HEK293 (cell line): ENCODE measurements at regions not wholly inside any gene's neighbourhood (a gene's known extent, or its start where the extent isn't known, plus 50 kb on each side); places are given as distances from the start of the nearest gene placed in this dataset.
"Not testable (repeated sequence)": the region's sequence is repeated elsewhere in the genome, so short reads cannot be mapped to it uniquely, and the experiment has no call there.

ENCODE experiments used
- CTCF ChIA-PET: fragments of 350-600 bp; formaldehyde crosslinking; extraction: SDS; loops from one replicate; lab custom pipeline; 2021; ENCODE audit warnings: antibody characterized with exemption; lab: Yijun Ruan, JAX
- POLR2A ChIA-PET: fragments of 300-600 bp; formaldehyde crosslinking; extraction: SDS; loops from one replicate; lab custom pipeline; 2020; ENCODE audit warnings: antibody characterized with exemption, inconsistent platforms; lab: Yijun Ruan, JAX
- H3K27ac ChIP-seq: fragments of 200-500 bp; sonication (Bioruptor generic); 2 replicates; pipeline ENCODE4 v1.5.1; 2014; ENCODE audit warnings: low read depth, low read length, control low read depth, inconsistent platforms; ENCODE audit errors: extremely low read depth
- H3K36me3 ChIP-seq, 2 experiments: fragments of 200-500 bp in 1 of 2; sonication (Bioruptor generic) in 1 of 2; 1 replicate in 1 of 2; 2 replicates in 1 of 2; pipeline ENCODE4 v1.5.1; 2014 to 2017; ENCODE audit warnings: inconsistent platforms in 2 of 2, low read length in 2 of 2; ENCODE audit not compliant: control insufficient read depth in 2 of 2, insufficient read depth in 1 of 2
- H3K4me1 ChIP-seq: fragments of 200-500 bp; sonication (Bioruptor generic); 2 replicates; pipeline ENCODE4 v1.5.1; 2014; ENCODE audit warnings: mild to moderate bottlenecking, low read length, inconsistent platforms; ENCODE audit not compliant: control insufficient read depth, insufficient read depth
- H3K4me3 ChIP-seq: 2 replicates; pipeline ENCODE4 v1.5.1; 2011; ENCODE audit warnings: low read depth, mild to moderate bottlenecking, control low read depth, low read length, moderate library complexity
- H3K9me3 ChIP-seq: fragments of 200-500 bp; sonication (Bioruptor generic); 2 replicates; pipeline ENCODE4 v1.5.1; 2014; ENCODE audit warnings: low read depth, low read length, inconsistent platforms; ENCODE audit not compliant: control insufficient read depth, insufficient read depth
- BCL6B ChIP-seq: fragments of 450-650 bp; formaldehyde crosslinking; IDR thresholded peaks from 2 replicates; pipeline ENCODE4 v1.5.1; 2017; ENCODE audit warnings: missing biosample characterization, missing genetic modification characterization
- EGR2 ChIP-seq: fragments of 450-650 bp; formaldehyde crosslinking; IDR thresholded peaks from 2 replicates; pipeline ENCODE4 v1.5.1; 2016; ENCODE audit warnings: low read depth, missing biosample characterization, missing genetic modification characterization
- PATZ1 ChIP-seq: fragments of 450-650 bp; formaldehyde crosslinking; IDR thresholded peaks from 2 replicates; pipeline ENCODE4 v1.5.1; 2016; ENCODE audit warnings: missing biosample characterization, missing genetic modification characterization
- PBX3 ChIP-seq: sonication (generic); formaldehyde crosslinking; IDR thresholded peaks from 2 replicates; pipeline ENCODE4 v1.8.1; 2022; ENCODE audit warnings: mild to moderate bottlenecking, moderate library complexity, missing genetic modification reagents
- PRDM1 ChIP-seq: fragments of 450-650 bp; formaldehyde crosslinking; IDR thresholded peaks from 2 replicates; pipeline ENCODE4; 2016; ENCODE audit warnings: missing biosample characterization, missing genetic modification characterization
- TCF7L2 ChIP-seq: IDR thresholded peaks from 2 replicates; pipeline ENCODE4 v1.6.1; 2011; ENCODE audit warnings: low read depth, mild to moderate bottlenecking, inconsistent platforms, low read length, moderate library complexity, borderline replicate concordance
- TRIM28 ChIP-seq: IDR thresholded peaks from 2 replicates; pipeline ENCODE4 v1.6.1; 2011; ENCODE audit warnings: low read length, control low read depth, borderline replicate concordance
- YY2 ChIP-seq: fragments of 450-650 bp; formaldehyde crosslinking; IDR thresholded peaks from 2 replicates; pipeline ENCODE4 v1.5.1; 2016; ENCODE audit warnings: missing biosample characterization, missing genetic modification characterization
- ZBTB26 ChIP-seq: fragments of 450-650 bp; formaldehyde crosslinking; optimal IDR thresholded peaks from 2 replicates; pipeline ENCODE3; 2016; ENCODE audit warnings: missing biosample characterization, mild to moderate bottlenecking, missing genetic modification characterization
- ZFP37 ChIP-seq: fragments of 450-650 bp; formaldehyde crosslinking; IDR thresholded peaks from 2 replicates; pipeline ENCODE4 v1.5.1; 2016; ENCODE audit warnings: missing biosample characterization, missing genetic modification characterization
- ZNF146 ChIP-seq: fragments of 450-650 bp; formaldehyde crosslinking; IDR thresholded peaks from 2 replicates; pipeline ENCODE4 v1.5.1; 2016; ENCODE audit warnings: missing biosample characterization, missing genetic modification characterization
- ZNF18 ChIP-seq: fragments of 450-650 bp; formaldehyde crosslinking; IDR thresholded peaks from 2 replicates; pipeline ENCODE4 v1.5.1; 2016; ENCODE audit warnings: missing biosample characterization, missing genetic modification characterization
- ZNF2 ChIP-seq: fragments of 450-650 bp; formaldehyde crosslinking; IDR thresholded peaks from 2 replicates; pipeline ENCODE4 v1.5.1; 2016; ENCODE audit warnings: missing biosample characterization, missing genetic modification characterization
- ZNF292 ChIP-seq: fragments of 450-650 bp; formaldehyde crosslinking; IDR thresholded peaks from 2 replicates; pipeline ENCODE4 v1.5.1; 2016; ENCODE audit warnings: low read depth, missing biosample characterization, missing genetic modification characterization, borderline replicate concordance
- ZNF398 ChIP-seq: fragments of 450-650 bp; formaldehyde crosslinking; IDR thresholded peaks from 2 replicates; pipeline ENCODE4 v1.5.1; 2017; ENCODE audit warnings: missing biosample characterization, missing genetic modification characterization
- ZNF433 ChIP-seq: fragments of 450-650 bp; formaldehyde crosslinking; IDR thresholded peaks from 2 replicates; pipeline ENCODE4 v1.5.1; 2016; ENCODE audit warnings: missing biosample characterization, missing genetic modification characterization, low read depth
- ZNF510 ChIP-seq: fragments of 450-650 bp; formaldehyde crosslinking; IDR thresholded peaks from 2 replicates; pipeline ENCODE4 v1.5.1; 2018; ENCODE audit warnings: mild to moderate bottlenecking, missing genetic modification characterization, missing biosample characterization; ENCODE audit not compliant: insufficient replicate concordance
- ZNF624 ChIP-seq: fragments of 450-650 bp; formaldehyde crosslinking; IDR thresholded peaks from 2 replicates; pipeline ENCODE4 v1.5.1; 2017; ENCODE audit warnings: missing biosample characterization, missing genetic modification characterization
- ZNF776 ChIP-seq: fragments of 450-650 bp; formaldehyde crosslinking; IDR thresholded peaks from 2 replicates; pipeline ENCODE4 v1.5.0; 2017; ENCODE audit warnings: missing biosample characterization, missing genetic modification characterization, borderline replicate concordance
- ZNF791 ChIP-seq: fragments of 450-650 bp; formaldehyde crosslinking; IDR thresholded peaks from 2 replicates; pipeline ENCODE4 v1.5.1; 2016; ENCODE audit warnings: missing biosample characterization, missing genetic modification characterization

- Histone ChIP-seq H3K9me3 (no peaks in the 10 kb centered on the region), H3K27ac (no peak overlapping the region), H3K4me3 (no peak overlapping the region), H3K36me3 (no peaks in the 10 kb centered on the region), H3K4me1 (no peaks in the 10 kb centered on the region)
- TF ChIP-seq ZNF791 (tag by site-specific recombination) (no peak), ZFP37 (tag by site-specific recombination) (no peak), PRDM1 (tag by site-specific recombination) (no peak), PATZ1 (no peak), ZNF510 (no peak), ZNF292 (tag by site-specific recombination) (no peak), ZNF18 (no peak), TRIM28 (no peak), ZNF776 (tag by site-specific recombination) (no peak), TCF7L2 (no peak), ZBTB26 (no peak), ZNF624 (tag by site-specific recombination) (no peak), ZNF146 (tag by site-specific recombination) (no peak), ZNF2 (no peak), YY2 (tag by site-specific recombination) (no peak), EGR2 (tag by site-specific recombination) (no peak), BCL6B (tag by site-specific recombination) (no peak)
- ChIA-PET CTCF (no interaction called here), POLR2A (no interaction called here)
These were observed 182.1 kb downstream of the PCTP start for GRCh38 chr17:55932973-55933372.

GRCh38 chr17:55939181-55939810 lies 188.4 kb downstream of the PCTP start:
- POLR2A ChIA-PET, result not testable (repeated sequence)

GRCh38 chr17:55959756-55960155 lies 193.5 kb upstream of the ANKFN1 start:
- POLR2A ChIA-PET, result no interaction called here
- Histone ChIP-seq H3K4me1 (no peaks in the 10 kb centered on the region), H3K9me3 (no peaks in the 10 kb centered on the region; the same call in 1 of the 2 replicates), H3K36me3 (no peaks in the 10 kb centered on the region), H3K4me3 (no peak overlapping the region), H3K27ac (no peak overlapping the region)
- CTCF ChIA-PET, result no interaction called here
- TF ChIP-seq ZNF433 (no peak), ZNF398 (tag by site-specific recombination) (no peak), PBX3 (CRISPR knock-in tag) (no peak)

More at GRCh38 chr17:55939181-55939810, 188.4 kb downstream of the PCTP start:
- not testable (repeated sequence) for H3K27ac ChIP-seq, H3K36me3 ChIP-seq, H3K4me3 ChIP-seq, H3K4me1 ChIP-seq, H3K9me3 ChIP-seq
- CTCF ChIA-PET, result interaction anchor here (0.6 kb wide), 1 partner anchor 139 kb away, joined by 4 read pairs; no protein-coding TSS in a partner anchor
